SK-N-MC (cell line): ENCODE measurements at regions not wholly inside any gene's neighbourhood (a gene's known extent, or its start where the extent isn't known, plus 50 kb on each side); places are given as distances from the start of the nearest gene placed in this dataset.

Experiments
- DNase-seq: peaks from one replicate; pipeline ENCODE4 v3.0.0-alpha.2; 2011; ENCODE audit warnings: low read depth, low spot score
- H3K27ac ChIP-seq: fragments of 200-600 bp; sonication (generic); 2 replicates; pipeline ENCODE4 v1.5.1; 2016; ENCODE audit warnings: mixed run types
- H3K36me3 ChIP-seq: fragments of 200-600 bp; sonication (generic); 2 replicates; pipeline ENCODE4 v1.6.1; 2017; ENCODE audit warnings: antibody characterized with exemption, low read length, mixed read lengths; ENCODE audit not compliant: insufficient read depth
- H3K4me3 ChIP-seq: fragments of 200-600 bp; sonication (generic); 2 replicates; pipeline ENCODE4 v1.5.1; 2016
- H3K9ac ChIP-seq: fragments of 200-600 bp; sonication (generic); 2 replicates; pipeline ENCODE4 v1.8.0; 2017; ENCODE audit warnings: mixed run types, mixed read lengths; ENCODE audit not compliant: insufficient read length
- H3K9me3 ChIP-seq: fragments of 200-600 bp; sonication (generic); 2 replicates; pipeline ENCODE4 v1.6.1; 2017; ENCODE audit warnings: low read depth, mild to moderate bottlenecking, antibody characterized with exemption, low read length, moderate library complexity, mixed read lengths
- EZH2 ChIP-seq: fragments of 200-600 bp; sonication (generic); IDR thresholded peaks from one replicate; pipeline ENCODE4 v1.6.1; 2017; ENCODE audit warnings: antibody characterized with exemption
- FOXP2 ChIP-seq: optimal IDR thresholded peaks from 2 replicates; pipeline ENCODE3; 2011; ENCODE audit warnings: mild to moderate bottlenecking, moderate library complexity; ENCODE audit not compliant: insufficient read depth; ENCODE audit errors: extremely low read length, control extremely low read depth
- POLR2AphosphoS5 ChIP-seq: IDR thresholded peaks from 2 replicates; pipeline ENCODE4 v1.6.1; 2012; ENCODE audit warnings: mild to moderate bottlenecking, low read depth, low read length, borderline replicate concordance

- no peak for DNase-seq
- TF ChIP-seq FOXP2 (no peak), POLR2AphosphoS5 (no peak), EZH2 (no peak)
- no peaks in the 10 kb centered on the region for H3K9me3 ChIP-seq
- no peak overlapping the region for H3K9ac ChIP-seq
- no peak overlapping the region for H3K4me3 ChIP-seq
- H3K27ac ChIP-seq = no peak overlapping the region
- H3K36me3 ChIP-seq = no peaks in the 10 kb centered on the region
Measured at GRCh38 chr20:22099348-22099747, 393.9 kb downstream of the PAX1 start.

DNA sequence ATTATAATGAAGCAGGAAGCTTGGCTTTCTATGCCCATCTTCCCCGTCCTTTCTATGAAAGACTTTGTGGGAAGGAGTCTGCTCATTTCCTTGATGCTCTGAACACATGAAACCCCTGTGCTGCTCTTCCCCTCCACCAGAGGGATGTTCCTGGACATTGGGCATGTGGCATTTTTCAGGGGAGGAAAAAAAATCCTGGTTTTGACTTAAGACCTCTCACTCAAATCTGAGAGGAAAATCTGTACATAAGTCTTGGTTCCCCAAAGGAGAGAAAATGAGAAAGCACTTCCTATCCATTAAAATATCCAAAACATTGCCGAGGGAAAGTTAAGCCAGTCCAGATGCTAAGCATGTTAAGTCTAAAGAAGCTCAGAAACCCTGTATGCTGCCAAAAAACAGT is 393.0 kb downstream of the PAX1 start:
- no peak for DNase-seq
- Histone ChIP-seq H3K36me3 (no peaks in the 10 kb centered on the region), H3K9me3 (no peaks in the 10 kb centered on the region), H3K9ac (no peak overlapping the region), H3K27ac (no peak overlapping the region), H3K4me3 (no peak overlapping the region)
- TF ChIP-seq POLR2AphosphoS5 (no peak), EZH2 (no peak)

DNA sequence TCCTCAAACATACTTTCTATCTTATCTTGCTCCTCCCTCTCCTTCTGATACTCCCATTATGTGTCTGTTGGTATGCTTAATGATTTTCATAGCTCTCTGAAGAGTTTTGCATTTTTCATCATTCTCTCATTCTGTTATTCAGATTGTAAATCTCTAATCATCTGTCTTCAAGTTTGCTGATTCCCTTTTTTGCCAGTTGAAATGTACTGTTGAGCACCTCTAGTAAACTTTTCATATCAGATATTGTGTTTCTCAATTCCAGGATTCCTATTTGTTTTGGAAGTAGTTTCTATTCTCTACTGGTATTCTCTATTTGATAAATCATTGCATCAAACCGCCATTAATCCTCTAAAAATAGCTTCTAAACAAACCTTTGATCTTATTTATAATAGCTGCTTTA is 387.7 kb downstream of the PAX1 start:
- no peak for DNase-seq
- TF ChIP-seq EZH2 = no peak
- no peak for TF ChIP-seq POLR2AphosphoS5
- no peak for TF ChIP-seq FOXP2
- Histone ChIP-seq H3K9ac (no peak overlapping the region), H3K27ac (no peak overlapping the region), H3K36me3 (no peaks in the 10 kb centered on the region), H3K4me3 (no peak overlapping the region), H3K9me3 (no peaks in the 10 kb centered on the region)

GRCh38 chr20:22088882-22089281 is 383.4 kb downstream of the PAX1 start:
- no peak for TF ChIP-seq EZH2
- TF ChIP-seq POLR2AphosphoS5 = no peak
- TF ChIP-seq FOXP2 = no peak
- H3K36me3 ChIP-seq = no peaks in the 10 kb centered on the region
- H3K27ac ChIP-seq = no peak overlapping the region
- DNase-seq = no peak
- no peak overlapping the region for H3K4me3 ChIP-seq
- no peaks in the 10 kb centered on the region for H3K9me3 ChIP-seq
- H3K9ac ChIP-seq = no peak overlapping the region

GRCh38 chr20:22080985-22081384 is 375.5 kb downstream of the PAX1 start:
- H3K27ac ChIP-seq = no peak overlapping the region
- H3K4me3 ChIP-seq = no peak overlapping the region
- no peaks in the 10 kb centered on the region for H3K36me3 ChIP-seq
- no peaks in the 10 kb centered on the region; the same call in 1 of the 2 replicates for H3K9me3 ChIP-seq
- no peak for DNase-seq
- TF ChIP-seq EZH2 (no peak), FOXP2 (no peak), POLR2AphosphoS5 (no peak)
- no peak overlapping the region for H3K9ac ChIP-seq

GRCh38 chr20:22074635-22075034 is 369.2 kb downstream of the PAX1 start:
- H3K36me3 ChIP-seq = no peaks in the 10 kb centered on the region
- H3K4me3 ChIP-seq = no peak overlapping the region
- no peaks in the 10 kb centered on the region; the same call in 1 of the 2 replicates for H3K9me3 ChIP-seq
- H3K9ac ChIP-seq = no peak overlapping the region
- no peak for DNase-seq
- TF ChIP-seq POLR2AphosphoS5 (no peak), EZH2 (no peak), FOXP2 (no peak)
- H3K27ac ChIP-seq = no peak overlapping the region

DNA sequence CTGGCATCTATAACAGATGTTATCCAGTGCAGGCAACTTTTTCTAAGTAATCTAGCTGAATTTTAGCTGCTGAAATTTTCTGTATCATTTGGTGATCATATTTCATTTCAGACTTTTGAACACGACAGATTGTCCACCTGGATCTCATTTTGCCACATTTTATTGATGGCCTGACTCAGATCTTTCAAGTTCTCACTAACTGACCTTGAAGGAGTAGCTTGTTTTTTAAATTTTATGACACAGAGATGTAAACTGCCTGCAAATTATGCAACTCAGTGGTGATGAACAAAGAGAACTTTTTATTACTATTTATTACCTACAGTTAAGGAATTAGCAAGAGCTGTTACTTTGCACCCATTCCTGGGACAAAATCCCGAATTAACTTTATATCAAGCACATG is 366.4 kb downstream of the PAX1 start:
- TF ChIP-seq FOXP2 = no peak
- no peak for TF ChIP-seq POLR2AphosphoS5
- no peak for TF ChIP-seq EZH2

DNA sequence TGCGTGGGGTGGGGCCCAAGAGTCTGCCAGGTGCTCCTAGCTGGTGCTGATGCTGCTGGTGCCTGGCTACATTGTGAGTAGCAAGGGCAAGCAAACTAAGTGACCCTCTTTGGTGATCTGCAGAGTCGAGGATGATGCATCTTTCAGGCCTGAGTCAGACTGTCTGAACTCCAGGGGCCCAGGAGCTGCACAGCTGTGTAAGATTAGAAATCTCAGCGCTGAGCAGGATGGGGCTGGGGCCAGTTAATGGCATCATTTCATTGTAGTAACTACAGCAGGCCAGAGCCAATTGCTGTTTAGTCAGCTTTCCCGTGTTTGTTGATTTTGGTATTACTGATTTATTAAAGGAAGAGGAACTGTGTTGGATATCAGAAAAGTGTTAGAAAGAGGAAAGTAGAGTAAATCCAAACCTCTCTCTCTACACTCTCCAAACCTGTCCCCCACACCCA is 365.2 kb downstream of the PAX1 start:
- no peak for DNase-seq

More for the DNA sequence above, 366.4 kb downstream of the PAX1 start:
- Histone ChIP-seq H3K27ac (no peak overlapping the region), H3K36me3 (no peaks in the 10 kb centered on the region), H3K4me3 (no peak overlapping the region), H3K9ac (no peak overlapping the region), H3K9me3 (no peaks in the 10 kb centered on the region; the same call in 1 of the 2 replicates)
- DNase-seq = no peak

DNA sequence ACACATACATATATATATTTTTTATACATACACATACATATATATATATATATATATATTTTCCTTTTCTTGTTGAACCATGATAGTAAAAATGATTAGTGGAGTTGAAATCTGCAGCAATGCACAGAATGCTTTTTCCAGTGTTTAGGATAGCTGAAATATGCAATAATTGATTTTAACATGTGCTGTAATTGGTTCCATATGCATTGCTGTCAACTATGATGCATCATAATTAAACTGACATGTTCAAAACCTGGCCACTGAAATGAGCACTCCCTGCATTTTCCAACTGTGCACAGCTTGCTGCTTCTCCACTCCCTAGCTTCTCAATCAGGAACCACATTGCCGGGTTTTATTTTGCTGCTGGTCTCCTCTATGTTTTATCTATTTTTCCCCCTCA is 358.3 kb downstream of the PAX1 start:
- Histone ChIP-seq H3K36me3 (no peaks in the 10 kb centered on the region), H3K4me3 (no peak overlapping the region), H3K27ac (no peak overlapping the region), H3K9me3 (no peaks in the 10 kb centered on the region), H3K9ac (no peak overlapping the region)
- TF ChIP-seq FOXP2 = no peak
- no peak for TF ChIP-seq EZH2
- no peak for TF ChIP-seq POLR2AphosphoS5
- no peak for DNase-seq

More for the DNA sequence above, 365.2 kb downstream of the PAX1 start:
- H3K36me3 ChIP-seq = no peaks in the 10 kb centered on the region
- H3K4me3 ChIP-seq = no peak overlapping the region
- no peak overlapping the region for H3K27ac ChIP-seq
- H3K9ac ChIP-seq = no peak overlapping the region
- TF ChIP-seq FOXP2 (no peak), POLR2AphosphoS5 (no peak)
- no peaks in the 10 kb centered on the region for H3K9me3 ChIP-seq

- Histone ChIP-seq H3K36me3 (no peaks in the 10 kb centered on the region), H3K9ac (no peak overlapping the region), H3K4me3 (no peak overlapping the region), H3K27ac (no peak overlapping the region), H3K9me3 (no peaks in the 10 kb centered on the region)
- no peak for DNase-seq
- TF ChIP-seq EZH2 (no peak), POLR2AphosphoS5 (no peak), FOXP2 (no peak)
Measured at GRCh38 chr20:22062874-22063273, 357.4 kb downstream of the PAX1 start.
